ENCODE measurements at regions not wholly inside any gene's neighbourhood (a gene's known extent, or its start where the extent isn't known, plus 50 kb on each side); places are given as distances from the start of the nearest gene placed in this dataset.

DNA sequence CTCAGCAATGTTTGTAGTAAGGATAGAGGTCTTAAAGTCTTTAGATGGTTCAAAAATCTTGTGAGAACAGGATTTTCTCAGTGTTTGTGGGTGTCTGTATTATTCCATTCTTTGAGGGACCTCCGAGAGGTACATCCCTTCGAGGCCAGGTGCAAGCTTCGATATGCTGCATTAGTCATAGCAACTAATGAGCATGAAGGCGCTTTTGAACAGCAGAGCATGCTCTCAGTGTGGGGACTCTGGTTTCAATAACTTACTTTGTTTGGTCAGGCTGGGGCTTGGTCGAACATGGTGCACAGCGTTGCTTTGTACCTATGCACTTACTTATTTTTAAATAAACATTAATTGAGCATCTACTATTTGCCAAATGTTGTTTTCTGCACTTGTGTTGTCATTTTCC lies 297.9 kb downstream of the CLIC5 start:
- TF ChIP-seq POLR2A (IDR thresholded peaks at IDR 0.05): no peak
- TF ChIP-seq, protein P1, sequence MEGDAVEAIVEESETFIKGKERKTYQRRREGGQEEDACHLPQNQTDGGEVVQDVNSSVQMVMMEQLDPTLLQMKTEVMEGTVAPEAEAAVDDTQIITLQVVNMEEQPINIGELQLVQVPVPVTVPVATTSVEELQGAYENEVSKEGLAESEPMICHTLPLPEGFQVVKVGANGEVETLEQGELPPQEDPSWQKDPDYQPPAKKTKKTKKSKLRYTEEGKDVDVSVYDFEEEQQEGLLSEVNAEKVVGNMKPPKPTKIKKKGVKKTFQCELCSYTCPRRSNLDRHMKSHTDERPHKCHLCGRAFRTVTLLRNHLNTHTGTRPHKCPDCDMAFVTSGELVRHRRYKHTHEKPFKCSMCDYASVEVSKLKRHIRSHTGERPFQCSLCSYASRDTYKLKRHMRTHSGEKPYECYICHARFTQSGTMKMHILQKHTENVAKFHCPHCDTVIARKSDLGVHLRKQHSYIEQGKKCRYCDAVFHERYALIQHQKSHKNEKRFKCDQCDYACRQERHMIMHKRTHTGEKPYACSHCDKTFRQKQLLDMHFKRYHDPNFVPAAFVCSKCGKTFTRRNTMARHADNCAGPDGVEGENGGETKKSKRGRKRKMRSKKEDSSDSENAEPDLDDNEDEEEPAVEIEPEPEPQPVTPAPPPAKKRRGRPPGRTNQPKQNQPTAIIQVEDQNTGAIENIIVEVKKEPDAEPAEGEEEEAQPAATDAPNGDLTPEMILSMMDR (IDR thresholded peaks at IDR 0.05): no peak

Measured in vagina (tissue), 2 donors.